Thoracic aorta (tissue), 2 donors: ENCODE measurements at regions not wholly inside any gene's neighbourhood (a gene's known extent, or its start where the extent isn't known, plus 50 kb on each side); places are given as distances from the start of the nearest gene placed in this dataset.

Experiments
- ATAC-seq: fragments of 150-250 bp; one replicate; pipeline ENCODE4 v1.8.0; 2017; ENCODE audit warnings: low read depth; ENCODE audit not compliant: insufficient number of reproducible peaks, low FRiP score
- DNase-seq: peaks from one replicate; pipeline ENCODE4 v3.0.0-alpha.2; 2020; ENCODE audit warnings: low spot score
- H3K27ac ChIP-seq, 2 donors: fragments of 200-600 bp; sonication (generic); 1 replicate in 1 of 2; 2 replicates in 1 of 2; pipeline ENCODE4 v1.5.1; 2016; ENCODE audit warnings: mild to moderate bottlenecking in 2 of 2, moderate library complexity in 2 of 2
- H3K27me3 ChIP-seq: fragments of 200-600 bp; sonication (generic); replicated peaks from 2 replicates; pipeline ENCODE4 v1.6.0; 2016; ENCODE audit warnings: mild to moderate bottlenecking; ENCODE audit not compliant: insufficient read depth
- H3K36me3 ChIP-seq: fragments of 200-600 bp; sonication (generic); one replicate; pipeline ENCODE4 v1.5.1; 2016
- H3K4me1 ChIP-seq, 2 donors: fragments of 200-600 bp; sonication (generic); 1 replicate in 1 of 2; 2 replicates in 1 of 2; pipeline versions ENCODE4 v1.5.1 to v1.6.0; 2016; ENCODE audit warnings: low read depth in 2 of 2, mild to moderate bottlenecking in 1 of 2; ENCODE audit not compliant: control insufficient read depth in 1 of 2
- H3K4me3 ChIP-seq: fragments of 200-600 bp; sonication (generic); 2 replicates; pipeline ENCODE4 v1.5.1; 2016; ENCODE audit warnings: mild to moderate bottlenecking
- H3K9me3 ChIP-seq: fragments of 200-600 bp; sonication (generic); 2 replicates; pipeline ENCODE4 v1.5.1; 2016
- CTCF ChIP-seq: fragments of 200-600 bp; sonication (generic); IDR thresholded peaks from one replicate; pipeline ENCODE4 v1.5.1; 2019; ENCODE audit warnings: antibody characterized with exemption

DNA sequence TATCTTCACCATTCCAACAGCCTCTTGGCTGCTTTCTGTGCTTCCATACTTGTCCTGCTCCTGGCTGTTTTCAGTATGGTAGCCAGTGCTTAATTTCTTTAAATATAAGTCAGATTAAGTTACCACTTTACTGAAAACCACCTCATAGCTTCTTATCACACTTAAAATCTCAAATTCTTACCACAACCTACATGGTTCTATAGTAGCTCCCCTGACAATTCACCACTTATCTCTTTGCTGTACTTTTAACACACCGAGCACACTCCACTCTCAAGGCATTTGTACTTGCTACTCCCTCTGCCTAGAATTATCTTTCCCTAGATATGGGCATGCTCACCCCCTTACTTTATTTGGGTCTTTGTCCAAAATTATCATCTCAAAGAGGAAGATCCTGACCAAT lies 369.0 kb downstream of the TENT5A start:
- Histone ChIP-seq H3K4me1 (no peaks in the 10 kb centered on the region), H3K36me3 (no peaks in the 10 kb centered on the region), H3K9me3 (no peaks in the 10 kb centered on the region), H3K4me3 (no peak overlapping the region), H3K27me3 (no peaks in the 10 kb centered on the region), H3K27ac (no peak overlapping the region)
- no peak for ATAC-seq
- no peak for DNase-seq
- no peak for TF ChIP-seq CTCF

DNA sequence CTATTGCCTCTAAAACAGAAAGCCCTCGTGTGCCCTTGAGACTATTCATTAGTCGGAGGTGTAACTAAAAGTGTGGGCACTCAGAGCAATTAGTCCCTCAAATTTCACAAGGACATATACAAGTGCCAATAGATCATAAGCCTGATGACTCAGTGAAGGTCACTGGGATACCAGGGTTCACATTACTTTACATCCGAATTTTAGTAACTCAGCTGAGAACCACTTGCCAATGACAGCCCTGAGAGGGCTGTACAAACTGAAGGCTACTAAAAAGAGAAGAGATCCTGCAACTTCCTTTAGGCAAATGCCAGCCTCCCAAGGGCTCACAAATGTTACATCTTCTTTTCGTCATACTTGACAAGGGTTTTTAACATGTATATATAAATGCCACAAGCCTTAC lies 369.6 kb downstream of the TENT5A start:
- Histone ChIP-seq H3K4me1 (no peaks in the 10 kb centered on the region), H3K4me3 (no peak overlapping the region), H3K9me3 (no peaks in the 10 kb centered on the region), H3K36me3 (no peaks in the 10 kb centered on the region), H3K27ac (no peak overlapping the region), H3K27me3 (no peaks in the 10 kb centered on the region)
- DNase-seq (no peak), ATAC-seq (no peak)
- no peak for TF ChIP-seq CTCF

DNA sequence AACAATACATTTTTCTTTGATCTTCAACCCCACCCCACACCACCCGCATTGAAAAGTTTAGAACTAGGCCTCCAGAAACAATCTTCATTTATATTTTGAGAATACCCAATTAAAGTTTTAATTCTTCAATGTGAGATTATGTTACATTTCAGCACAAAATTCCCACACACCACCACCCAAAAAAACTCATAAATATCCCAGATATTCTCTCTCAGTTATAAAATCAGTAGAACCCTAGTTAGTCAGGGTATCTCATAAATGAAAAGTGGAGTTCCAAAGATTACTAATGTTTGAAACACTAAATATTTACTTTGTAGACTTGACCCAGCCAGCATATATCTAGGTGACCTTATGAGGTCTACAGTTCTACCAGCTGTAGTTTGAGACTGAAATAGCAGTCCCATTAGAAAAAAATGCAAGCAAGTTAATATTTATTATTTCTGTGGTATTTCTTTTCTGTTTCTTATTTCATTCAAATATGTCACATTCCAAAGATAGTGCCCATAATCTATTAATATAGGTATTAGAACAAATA lies 371.0 kb downstream of the TENT5A start:
- no peak overlapping the region for H3K27ac ChIP-seq
- no peak for TF ChIP-seq CTCF
- no peaks in the 10 kb centered on the region for H3K4me1 ChIP-seq
- H3K27me3 ChIP-seq, result no peaks in the 10 kb centered on the region
- H3K36me3 ChIP-seq, result no peaks in the 10 kb centered on the region
- ATAC-seq (no peak), DNase-seq (no peak)
- no peaks in the 10 kb centered on the region for H3K9me3 ChIP-seq
- H3K4me3 ChIP-seq, result no peak overlapping the region

GRCh38 chr6:81380718-81381338 lies 371.7 kb downstream of the TENT5A start:
- Histone ChIP-seq H3K27ac (no peak overlapping the region), H3K27me3 (no peaks in the 10 kb centered on the region), H3K36me3 (no peaks in the 10 kb centered on the region), H3K9me3 (no peaks in the 10 kb centered on the region), H3K4me3 (no peak overlapping the region), H3K4me1 (no peaks in the 10 kb centered on the region)
- ATAC-seq (no peak), DNase-seq (no peak)
- no peak for TF ChIP-seq CTCF

DNA sequence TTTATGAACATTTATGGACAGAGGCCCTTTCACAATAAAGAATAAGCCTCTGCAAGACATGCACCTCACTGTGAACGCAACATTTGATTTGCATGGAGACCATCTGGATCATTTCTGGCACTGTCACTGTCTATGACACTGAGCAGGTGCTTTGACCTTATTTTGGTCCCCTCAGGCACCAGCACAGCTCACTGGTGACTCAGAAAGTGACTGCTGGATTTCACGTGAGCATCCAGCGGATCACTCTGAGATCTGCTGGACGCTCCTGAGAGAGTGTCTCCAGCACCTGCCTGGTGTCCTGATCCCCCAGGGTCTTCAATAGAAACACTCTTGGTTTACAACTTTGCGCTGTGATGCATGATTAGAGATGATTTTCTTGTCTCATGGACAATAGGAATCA lies 375.7 kb downstream of the TENT5A start:
- ATAC-seq (no peak), DNase-seq (no peak)
- Histone ChIP-seq H3K27me3 (no peaks in the 10 kb centered on the region), H3K36me3 (no peaks in the 10 kb centered on the region), H3K4me1 (no peaks in the 10 kb centered on the region), H3K9me3 (no peaks in the 10 kb centered on the region), H3K27ac (no peak overlapping the region), H3K4me3 (no peak overlapping the region)
- TF ChIP-seq CTCF, result no peak
